ENCODE measurements at regions not wholly inside any gene's neighbourhood (a gene's known extent, or its start where the extent isn't known, plus 50 kb on each side); places are given as distances from the start of the nearest gene placed in this dataset.

- no peak for TF ChIP-seq EZH2phosphoT487 (IDR thresholded peaks at IDR 0.05)
- TF ChIP-seq EZH2 (IDR thresholded peaks at IDR 0.05): no peak
- TF ChIP-seq, protein P1, sequence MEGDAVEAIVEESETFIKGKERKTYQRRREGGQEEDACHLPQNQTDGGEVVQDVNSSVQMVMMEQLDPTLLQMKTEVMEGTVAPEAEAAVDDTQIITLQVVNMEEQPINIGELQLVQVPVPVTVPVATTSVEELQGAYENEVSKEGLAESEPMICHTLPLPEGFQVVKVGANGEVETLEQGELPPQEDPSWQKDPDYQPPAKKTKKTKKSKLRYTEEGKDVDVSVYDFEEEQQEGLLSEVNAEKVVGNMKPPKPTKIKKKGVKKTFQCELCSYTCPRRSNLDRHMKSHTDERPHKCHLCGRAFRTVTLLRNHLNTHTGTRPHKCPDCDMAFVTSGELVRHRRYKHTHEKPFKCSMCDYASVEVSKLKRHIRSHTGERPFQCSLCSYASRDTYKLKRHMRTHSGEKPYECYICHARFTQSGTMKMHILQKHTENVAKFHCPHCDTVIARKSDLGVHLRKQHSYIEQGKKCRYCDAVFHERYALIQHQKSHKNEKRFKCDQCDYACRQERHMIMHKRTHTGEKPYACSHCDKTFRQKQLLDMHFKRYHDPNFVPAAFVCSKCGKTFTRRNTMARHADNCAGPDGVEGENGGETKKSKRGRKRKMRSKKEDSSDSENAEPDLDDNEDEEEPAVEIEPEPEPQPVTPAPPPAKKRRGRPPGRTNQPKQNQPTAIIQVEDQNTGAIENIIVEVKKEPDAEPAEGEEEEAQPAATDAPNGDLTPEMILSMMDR (IDR thresholded peaks at IDR 0.05): no peak
Measured at GRCh38 chr6:141316236-141316635, 816.5 kb upstream of the GJE1 start.
